ENCODE measurements at regions not wholly inside any gene's neighbourhood (a gene's known extent, or its start where the extent isn't known, plus 50 kb on each side); places are given as distances from the start of the nearest gene placed in this dataset.
A peak's percentile ranks its signal among the peaks of the same experiment; 100 is the strongest.

DNA sequence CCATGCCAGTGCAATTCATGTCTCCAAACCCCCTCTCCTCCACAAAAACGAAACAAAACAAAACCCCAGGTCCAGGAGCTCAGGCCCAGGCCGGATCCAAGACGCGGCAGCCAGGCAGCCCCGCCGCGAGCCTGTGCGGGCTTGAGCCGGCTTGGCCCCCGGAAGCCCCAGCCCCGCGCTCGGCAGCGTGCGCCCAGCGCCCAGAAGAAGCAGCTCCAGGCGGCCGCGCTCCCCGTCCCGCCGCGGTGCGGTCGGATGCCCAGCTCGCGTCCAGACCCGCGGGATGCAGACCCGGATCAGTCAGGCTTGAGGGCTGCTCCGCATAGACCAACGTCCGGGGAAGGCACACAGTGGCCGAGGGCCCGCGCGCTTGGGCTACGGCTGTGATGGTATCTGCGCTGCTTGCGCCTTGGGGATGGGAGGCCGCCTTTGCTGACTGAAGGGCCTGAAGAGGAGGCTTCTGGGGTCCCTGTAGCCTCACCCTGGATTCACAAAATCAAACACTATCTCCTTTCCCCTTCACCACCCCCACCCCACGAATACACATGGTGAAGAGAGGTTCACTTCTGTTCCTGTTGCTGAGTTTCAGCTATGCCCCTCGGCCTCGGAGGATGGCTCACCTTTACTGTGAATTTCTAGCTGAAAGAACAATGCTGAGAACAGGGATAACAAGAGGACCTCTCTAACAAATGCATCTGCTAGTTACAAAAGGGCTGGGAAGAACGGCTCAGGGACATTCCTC is 79.9 kb upstream of the EN2 start:
- intact Hi-C loops (cut with DNase I) = no loop called here
- H3K4me1 ChIP-seq (replicated peaks) = peaks cover 12% of the 10 kb centered on the region
- DNase-seq (ENCODE audit: low spot score) = no peak
- peaks cover 62% of the 10 kb centered on the region for H3K27me3 ChIP-seq (replicated peaks; ENCODE audit: insufficient read depth)
- 2% methylated on average over 45 of the region's 45 CpGs for WGBS
- no peak overlapping the region for H3K27ac ChIP-seq
- no peaks in the 10 kb centered on the region for H3K36me3 ChIP-seq
- H3K9me3 ChIP-seq = no peaks in the 10 kb centered on the region
- H3K4me3 ChIP-seq = no peak overlapping the region
- TF ChIP-seq POLR2AphosphoS5 (IDR thresholded peaks at IDR 0.05) (no peak), POLR2A (IDR thresholded peaks at IDR 0.05) (no peak)
- TF ChIP-seq, protein P1, sequence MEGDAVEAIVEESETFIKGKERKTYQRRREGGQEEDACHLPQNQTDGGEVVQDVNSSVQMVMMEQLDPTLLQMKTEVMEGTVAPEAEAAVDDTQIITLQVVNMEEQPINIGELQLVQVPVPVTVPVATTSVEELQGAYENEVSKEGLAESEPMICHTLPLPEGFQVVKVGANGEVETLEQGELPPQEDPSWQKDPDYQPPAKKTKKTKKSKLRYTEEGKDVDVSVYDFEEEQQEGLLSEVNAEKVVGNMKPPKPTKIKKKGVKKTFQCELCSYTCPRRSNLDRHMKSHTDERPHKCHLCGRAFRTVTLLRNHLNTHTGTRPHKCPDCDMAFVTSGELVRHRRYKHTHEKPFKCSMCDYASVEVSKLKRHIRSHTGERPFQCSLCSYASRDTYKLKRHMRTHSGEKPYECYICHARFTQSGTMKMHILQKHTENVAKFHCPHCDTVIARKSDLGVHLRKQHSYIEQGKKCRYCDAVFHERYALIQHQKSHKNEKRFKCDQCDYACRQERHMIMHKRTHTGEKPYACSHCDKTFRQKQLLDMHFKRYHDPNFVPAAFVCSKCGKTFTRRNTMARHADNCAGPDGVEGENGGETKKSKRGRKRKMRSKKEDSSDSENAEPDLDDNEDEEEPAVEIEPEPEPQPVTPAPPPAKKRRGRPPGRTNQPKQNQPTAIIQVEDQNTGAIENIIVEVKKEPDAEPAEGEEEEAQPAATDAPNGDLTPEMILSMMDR (IDR thresholded peaks at IDR 0.05) = no peak

DNA sequence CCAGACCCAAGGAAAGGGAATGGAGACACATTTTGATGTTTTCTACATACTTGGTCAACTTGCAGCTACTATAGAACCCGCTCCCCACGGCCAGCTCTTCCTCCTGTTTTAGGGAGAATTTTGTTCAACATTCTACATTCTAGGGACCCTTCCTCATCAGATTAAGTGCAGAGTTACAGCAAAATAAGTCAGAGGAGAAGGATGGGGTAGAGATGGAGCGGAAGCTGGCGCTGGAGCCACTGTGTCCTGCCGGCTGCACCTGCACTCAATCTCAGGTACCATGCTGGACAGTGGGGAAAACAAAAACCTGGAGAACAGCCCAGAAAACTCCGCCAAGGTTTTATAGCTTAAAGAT is 79.4 kb upstream of the EN2 start:
- intact Hi-C loops (cut with DNase I) = no loop called here
- no peaks in the 10 kb centered on the region for H3K9me3 ChIP-seq
- no peak overlapping the region for H3K4me3 ChIP-seq
- H3K27me3 ChIP-seq (replicated peaks; ENCODE audit: insufficient read depth) = peaks cover 56% of the 10 kb centered on the region
- peak; percentile 13 for DNase-seq (ENCODE audit: low spot score)
- H3K36me3 ChIP-seq = no peaks in the 10 kb centered on the region
- H3K27ac ChIP-seq = no peak overlapping the region
- peaks cover 12% of the 10 kb centered on the region for H3K4me1 ChIP-seq (replicated peaks)
- TF ChIP-seq POLR2AphosphoS5 (IDR thresholded peaks at IDR 0.05) (no peak), POLR2A (IDR thresholded peaks at IDR 0.05) (no peak)
- TF ChIP-seq, protein P1 (IDR thresholded peaks at IDR 0.05) = no peak
- 12% methylated on average over 6 of the region's 6 CpGs for WGBS

DNA sequence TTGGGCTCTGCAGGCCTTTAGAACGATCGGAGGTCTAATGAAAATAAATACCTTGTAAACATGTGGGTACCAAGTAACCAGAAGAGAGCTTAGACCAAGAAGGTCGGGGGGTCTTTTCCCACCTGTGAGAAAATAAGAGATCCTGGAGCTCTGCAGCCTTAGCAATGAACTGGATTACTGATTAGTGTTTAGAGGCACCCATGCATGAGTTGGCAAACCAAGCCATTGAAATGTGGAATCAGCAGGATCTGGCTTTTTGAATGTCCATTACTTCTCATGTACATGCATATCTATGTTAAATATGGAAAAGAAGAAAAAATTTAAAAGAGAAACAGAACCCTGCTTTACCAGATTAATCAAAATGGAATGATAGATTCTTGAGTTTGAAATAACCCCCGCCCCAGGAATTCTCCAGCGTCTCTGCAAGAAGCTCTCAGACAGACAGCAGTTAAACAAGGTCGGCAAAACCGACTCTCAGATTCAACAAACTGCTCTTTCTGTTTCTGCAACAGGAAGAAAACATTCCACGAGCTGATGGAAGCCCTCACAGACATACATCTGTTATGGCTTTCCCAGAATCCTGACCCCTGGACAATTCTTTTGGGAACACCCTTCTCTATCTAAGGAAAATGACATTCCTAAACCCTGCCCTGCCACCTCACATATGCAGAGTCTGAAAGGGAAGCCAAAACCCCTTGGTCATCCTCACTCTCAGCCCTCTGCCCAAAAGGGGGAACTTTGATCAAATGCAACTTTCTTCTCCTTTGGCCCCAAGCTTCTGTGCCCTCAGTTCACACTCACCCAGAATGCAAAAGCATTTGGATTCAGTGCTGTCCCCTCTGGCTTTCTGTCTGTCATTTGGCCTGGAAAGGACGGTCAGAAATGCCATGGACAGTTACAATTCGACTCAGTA is 78.7 kb upstream of the EN2 start:
- WGBS = 3% methylated on average over 10 of the region's 10 CpGs
- H3K4me1 ChIP-seq (replicated peaks) = peaks cover 12% of the 10 kb centered on the region
- H3K27me3 ChIP-seq (replicated peaks; ENCODE audit: insufficient read depth) = peaks cover 51% of the 10 kb centered on the region
- H3K4me3 ChIP-seq = no peak overlapping the region
- H3K9me3 ChIP-seq = no peaks in the 10 kb centered on the region
- H3K36me3 ChIP-seq = no peaks in the 10 kb centered on the region
- intact Hi-C loops (cut with DNase I) = no loop called here
- DNase-seq (ENCODE audit: low spot score) = no peak
- no peak overlapping the region for H3K27ac ChIP-seq
- TF ChIP-seq, protein P1 (IDR thresholded peaks at IDR 0.05) = no peak
- TF ChIP-seq POLR2AphosphoS5 (IDR thresholded peaks at IDR 0.05) (no peak), POLR2A (IDR thresholded peaks at IDR 0.05) (no peak)

DNA sequence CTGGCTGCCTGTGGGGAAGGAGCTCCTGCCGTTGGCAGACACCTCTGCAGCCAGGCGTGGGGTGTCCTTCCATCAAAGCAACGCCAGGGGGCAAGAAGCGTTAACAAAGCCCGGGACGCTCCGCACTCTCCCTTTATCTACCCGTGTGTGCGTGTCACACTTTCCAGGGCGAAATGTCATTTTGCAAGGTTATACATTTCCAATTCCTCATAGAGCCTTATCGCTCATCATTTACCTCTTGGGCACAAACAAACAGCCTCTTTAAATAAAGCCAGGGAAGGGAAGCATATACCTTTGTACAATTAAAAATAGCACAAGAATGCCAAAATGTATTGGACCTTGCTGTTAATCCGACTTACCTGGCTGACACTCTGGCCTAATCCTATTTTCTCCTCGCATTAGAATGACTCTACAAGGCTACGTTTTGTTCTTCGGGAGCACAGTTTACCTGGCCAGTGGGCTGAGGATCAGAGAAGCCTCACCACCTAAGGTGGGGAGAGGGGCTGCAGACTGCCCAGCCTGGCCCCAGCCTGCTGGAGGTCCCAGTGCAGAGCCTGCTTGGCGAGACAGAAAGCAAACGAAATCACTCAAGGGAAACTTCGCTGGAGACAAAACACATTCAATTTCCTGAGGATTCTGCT is 77.6 kb upstream of the EN2 start:
- Histone ChIP-seq H3K4me3 (no peak overlapping the region), H3K27ac (no peak overlapping the region), H3K36me3 (no peaks in the 10 kb centered on the region), H3K27me3 (replicated peaks; ENCODE audit: insufficient read depth) (peaks cover 44% of the 10 kb centered on the region), H3K4me1 (replicated peaks) (peaks cover 12% of the 10 kb centered on the region), H3K9me3 (no peaks in the 10 kb centered on the region)
- DNase-seq (ENCODE audit: low spot score) = peak; percentile 49
- TF ChIP-seq POLR2AphosphoS5 (IDR thresholded peaks at IDR 0.05) = no peak
- TF ChIP-seq, protein P1 (IDR thresholded peaks at IDR 0.05) = peak in 3 of 4 experiments; percentile 30 to 62 (median 49)
- no peak for TF ChIP-seq POLR2A (IDR thresholded peaks at IDR 0.05)
- intact Hi-C loops (cut with DNase I) = no loop called here
- WGBS = 5% methylated on average over 18 of the region's 18 CpGs

Data from prostate gland (tissue), 2 donors.